Motor neuron (in vitro differentiated cells): ENCODE measurements at regions not wholly inside any gene's neighbourhood (a gene's known extent, or its start where the extent isn't known, plus 50 kb on each side); places are given as distances from the start of the nearest gene placed in this dataset.
"Not testable (repeated sequence)": the region's sequence is repeated elsewhere in the genome, so short reads cannot be mapped to it uniquely, and the experiment has no call there.

Experiments used
- ATAC-seq, 8 experiments: fragments of 200-7000 bp; cut with Tn5 transposase; replicated peaks in 6 of 8; 2 replicates each; pipeline ENCODE4 v1.8.0; 2021; ENCODE audit warnings: mild to moderate bottlenecking in 8 of 8, moderate library complexity in 8 of 8
- H3K27ac ChIP-seq, 2 donors: fragments of 250-450 bp; sonication (Bioruptor Pico); 2 replicates each; pipeline ENCODE4 v1.9.0; 2021; ENCODE audit warnings: antibody characterized with exemption in 2 of 2, mild to moderate bottlenecking in 2 of 2, moderate library complexity in 1 of 2
- H3K4me1 ChIP-seq, 2 donors: fragments of 250-450 bp; sonication (Bioruptor Pico); replicated peaks in 1 of 2; 2 replicates each; pipeline ENCODE4 v1.6.1; 2021; ENCODE audit warnings: antibody characterized with exemption in 2 of 2, mild to moderate bottlenecking in 2 of 2, moderate library complexity in 1 of 2
- H3K4me3 ChIP-seq, 5 donors: fragments of 250-450 bp; sonication (Bioruptor Pico); 2 replicates each; pipeline ENCODE4 v1.9.0; 2021; ENCODE audit warnings: antibody characterized with exemption in 5 of 5, mild to moderate bottlenecking in 5 of 5, moderate library complexity in 4 of 5
- WGBS, 10 experiments: fragments of 450-650 bp; shearing (Covaris generic); methylation state at CpG; one replicate each; pipeline ENCODE4 v1.0.0; 2022; 5-methylcytosine and 5-hydroxymethylcytosine counted together
- in situ Hi-C, 9 experiments: fragments of 400-800 bp; cut with MboI; loops; one replicate each; pipeline ENCODE4 v1.15.0; 2021; ENCODE audit warnings: low sequenced_read_pairs in 9 of 9, low pct_unique_long_range_greater_than_20kb in 2 of 9; ENCODE audit not compliant: unreplicated experiment in 9 of 9

DNA sequence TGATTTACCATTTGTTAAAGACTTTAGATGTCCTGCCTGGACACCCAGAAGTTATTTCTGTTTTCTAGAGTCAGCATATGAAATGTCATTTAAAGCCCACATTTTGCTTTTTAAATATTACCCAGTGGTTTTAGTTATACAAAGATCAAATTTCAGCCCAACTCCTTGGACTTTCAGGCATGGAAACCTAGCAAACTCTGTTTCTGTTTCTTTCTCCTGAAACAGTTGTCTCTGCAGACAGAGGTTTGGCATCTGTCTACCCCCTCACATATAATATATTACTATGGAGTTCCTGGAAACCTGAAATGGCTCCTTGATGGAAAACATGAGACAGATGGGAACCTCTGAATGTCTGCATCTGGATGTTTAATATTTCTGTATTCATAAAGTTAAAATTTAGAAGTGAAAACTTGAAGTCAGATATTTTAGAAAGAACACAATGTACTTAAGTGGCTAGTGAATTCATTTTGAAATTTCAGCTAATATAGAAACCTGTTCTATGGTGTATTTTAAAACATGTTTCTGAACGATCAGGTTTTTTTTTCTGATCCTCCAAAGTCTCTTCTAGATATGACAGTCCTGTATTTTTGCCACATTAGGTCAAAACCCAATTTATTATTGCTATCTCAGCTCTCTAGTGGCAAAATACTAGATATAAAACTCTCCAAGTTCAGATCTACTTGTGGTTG is 743.3 kb downstream of the CD109 start:
- H3K4me1 ChIP-seq: no peaks in the 10 kb centered on the region
- ATAC-seq: no peak

DNA sequence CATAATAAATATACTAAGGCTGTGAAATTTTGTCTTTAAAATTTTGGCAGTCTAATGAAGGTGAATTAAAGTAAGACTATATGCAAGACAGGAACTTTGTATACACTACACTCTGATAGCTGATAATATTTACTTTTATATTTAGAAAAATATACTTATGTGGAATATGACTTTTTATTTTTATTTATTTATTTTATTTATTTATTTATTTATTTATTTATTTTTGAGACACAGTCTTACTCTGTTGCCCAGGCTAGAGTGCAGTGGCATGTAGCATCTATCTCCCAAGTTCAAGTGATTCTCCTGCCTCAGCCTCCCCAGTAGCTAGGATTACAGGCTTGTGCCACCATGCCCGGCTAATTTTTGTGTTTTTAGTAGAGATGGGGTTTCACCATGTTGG is 742.4 kb downstream of the CD109 start:
- not testable (repeated sequence) for ATAC-seq, H3K27ac ChIP-seq

More for the DNA sequence above, 743.3 kb downstream of the CD109 start:
- Histone ChIP-seq H3K4me3 (no peak overlapping the region), H3K27ac (no peak overlapping the region)
- in situ Hi-C loops: no loop called here
- 14 to 60% (median 53%) methylated on average over 1 of the region's 1 CpG; no CpG with 5 or more reads in 4 of the 10 experiments for WGBS, 10 experiments

DNA sequence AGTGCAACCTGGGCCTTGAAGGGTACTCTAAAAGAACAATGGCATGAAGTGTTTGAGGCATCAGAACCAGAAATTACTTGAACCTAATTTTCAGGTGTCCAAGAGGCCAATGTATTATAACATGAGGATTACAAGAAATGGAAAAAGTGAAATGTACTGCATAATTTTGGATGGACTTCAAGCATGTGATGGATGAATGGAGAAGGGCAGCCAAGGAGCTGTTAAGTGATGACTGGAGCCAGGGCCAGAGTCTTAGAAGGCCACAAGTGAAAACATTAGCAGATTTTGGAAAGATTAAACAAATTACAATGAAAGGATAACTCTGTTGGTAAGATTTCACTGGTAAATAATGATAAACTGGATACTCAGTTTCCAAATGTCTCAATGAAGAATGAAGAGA is 738.2 kb downstream of the CD109 start:
- no peak for ATAC-seq
- Histone ChIP-seq H3K4me1 (no peaks in the 10 kb centered on the region), H3K4me3 (no peak overlapping the region), H3K27ac (no peak overlapping the region)
- in situ Hi-C loops: no loop called here

More for the DNA sequence above, 742.4 kb downstream of the CD109 start:
- H3K4me1 ChIP-seq, H3K4me3 ChIP-seq, in situ Hi-C loops: not testable (repeated sequence)
- WGBS, 10 experiments: 100% methylated on average over 1 of the region's 1 CpG; no CpG with 5 or more reads in 9 of the 10 experiments

DNA sequence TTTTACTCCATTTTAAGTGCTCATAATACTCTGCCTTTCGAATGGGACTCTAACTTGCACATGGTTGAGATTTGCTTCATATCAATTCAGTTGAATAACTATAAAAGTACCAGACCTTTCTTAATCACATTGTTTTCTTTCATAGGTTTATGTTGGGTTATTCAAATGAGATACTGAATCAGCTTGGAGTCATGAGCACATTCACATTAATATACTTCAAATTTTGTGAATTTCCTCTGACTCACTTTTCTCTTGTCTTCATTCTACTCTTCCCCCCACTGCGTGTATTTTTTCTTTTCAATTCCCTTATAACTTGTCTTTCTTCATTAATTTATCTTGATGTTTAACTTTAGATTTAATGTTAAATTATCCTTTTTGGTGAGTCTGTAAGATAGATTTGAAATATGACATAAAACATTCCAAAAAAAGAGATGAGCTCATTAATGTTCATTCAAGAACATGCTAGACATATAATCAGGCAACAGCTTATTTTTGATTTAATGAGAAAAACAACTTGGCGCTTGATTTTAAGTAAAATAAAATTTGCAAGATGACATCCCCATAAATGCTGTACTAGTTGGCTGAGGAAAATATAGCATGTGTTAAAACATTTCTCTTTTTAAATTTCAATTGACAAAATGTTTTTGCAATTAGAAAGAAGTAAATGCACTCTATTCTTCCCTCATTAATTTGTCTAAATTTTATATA is 736.0 kb downstream of the CD109 start:
- ATAC-seq: peak in 1 of 8 experiments; percentile 58
- H3K27ac ChIP-seq: no peak overlapping the region
- H3K4me1 ChIP-seq: no peaks in the 10 kb centered on the region
- H3K4me3 ChIP-seq: no peak overlapping the region
- in situ Hi-C loops: no loop called here
- WGBS, 10 experiments: 0 to 100% (median 73%) methylated on average over 1 to 3 of the region's 3 CpGs

DNA sequence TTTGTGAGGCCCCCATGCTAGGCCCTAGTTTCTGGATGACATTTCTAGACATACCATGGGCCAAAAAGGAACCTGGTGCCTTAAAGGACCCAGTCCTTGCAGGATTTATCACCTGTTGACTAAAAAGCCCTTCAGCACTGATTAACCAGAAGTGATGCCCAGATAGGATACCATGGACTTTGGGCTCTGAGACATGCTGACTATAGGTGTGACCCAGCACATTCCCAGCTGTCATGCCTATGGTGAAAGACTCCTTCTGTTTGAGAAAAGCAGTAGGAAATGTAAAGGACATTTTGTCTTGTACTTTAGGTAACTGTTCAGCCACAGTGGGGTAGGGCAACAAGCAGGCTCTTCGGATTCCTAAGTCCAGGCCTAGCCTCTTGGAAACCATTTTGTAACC is 724.2 kb downstream of the CD109 start:
- Histone ChIP-seq H3K27ac (no peak overlapping the region), H3K4me3 (no peak overlapping the region), H3K4me1 (no peaks in the 10 kb centered on the region)
- ATAC-seq: no peak
- WGBS, 10 experiments: 83 to 100% (median 83%) methylated on average over 1 of the region's 1 CpG; no CpG with 5 or more reads in 6 of the 10 experiments
- in situ Hi-C loops: loop anchor here in 3 of 9 experiments (25.0 kb wide), 3 partner anchors 167 to 792 kb away; partner anchors contain the start of gene COL12A1 (in 1 of the 3)

DNA sequence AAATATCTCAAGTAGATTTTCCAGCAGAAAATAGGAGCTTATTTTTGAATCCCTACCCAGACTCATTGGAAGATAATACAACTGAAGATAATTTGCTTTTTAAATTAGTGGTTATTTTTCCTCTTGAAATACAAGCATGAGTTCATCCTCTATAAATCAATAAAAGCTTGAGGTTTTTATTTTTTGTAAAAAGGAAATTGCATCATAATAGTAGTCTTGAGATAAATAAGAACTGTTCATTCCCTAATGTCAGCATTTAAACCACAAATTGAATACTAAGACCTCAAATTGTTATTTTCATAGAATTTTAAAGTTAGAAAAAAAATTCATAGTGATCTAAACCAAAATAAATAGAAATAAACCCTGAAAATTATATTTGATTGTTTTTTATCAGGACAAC is 719.1 kb downstream of the CD109 start:
- in situ Hi-C loops: loop anchor here in 3 of 9 experiments (10.0 to 25.0 kb wide), 4 partner anchors 172 to 797 kb away; partner anchors contain the start of gene COL12A1 (in 2 of the 3)

DNA sequence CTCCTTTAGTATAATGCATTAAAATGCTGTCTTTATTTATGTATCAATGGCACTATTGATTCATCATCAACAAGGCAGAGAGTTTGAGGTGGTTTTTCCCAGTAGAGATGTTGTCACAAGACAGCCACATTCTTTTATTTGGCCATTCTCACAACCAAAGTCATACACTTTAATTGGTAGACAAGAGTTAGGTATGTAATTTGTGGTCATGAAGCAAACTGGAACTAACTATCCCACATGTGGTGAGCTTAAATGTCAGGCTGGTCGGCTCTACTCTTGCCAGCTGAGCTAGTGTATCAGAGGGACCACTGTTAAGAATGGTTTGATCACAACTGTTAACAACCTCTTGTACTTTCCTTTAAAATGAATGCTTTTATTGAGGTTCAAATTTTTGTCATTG is 714.6 kb downstream of the CD109 start:
- 14 to 100% (median 63%) methylated on average over 1 of the region's 1 CpG; no CpG with 5 or more reads in 2 of the 10 experiments for WGBS, 10 experiments
- Histone ChIP-seq H3K4me3 (no peak overlapping the region), H3K27ac (no peak overlapping the region), H3K4me1 (no peaks in the 10 kb centered on the region)
- ATAC-seq: no peak
- in situ Hi-C loops: loop anchor here in 3 of 9 experiments (10.0 to 25.0 kb wide), 4 partner anchors 177 to 802 kb away; partner anchors contain the start of gene COL12A1 (in 2 of the 3)

More for the DNA sequence above, 719.1 kb downstream of the CD109 start:
- Histone ChIP-seq H3K27ac (no peak overlapping the region), H3K4me3 (no peak overlapping the region), H3K4me1 (no peaks in the 10 kb centered on the region)
- ATAC-seq: no peak

DNA sequence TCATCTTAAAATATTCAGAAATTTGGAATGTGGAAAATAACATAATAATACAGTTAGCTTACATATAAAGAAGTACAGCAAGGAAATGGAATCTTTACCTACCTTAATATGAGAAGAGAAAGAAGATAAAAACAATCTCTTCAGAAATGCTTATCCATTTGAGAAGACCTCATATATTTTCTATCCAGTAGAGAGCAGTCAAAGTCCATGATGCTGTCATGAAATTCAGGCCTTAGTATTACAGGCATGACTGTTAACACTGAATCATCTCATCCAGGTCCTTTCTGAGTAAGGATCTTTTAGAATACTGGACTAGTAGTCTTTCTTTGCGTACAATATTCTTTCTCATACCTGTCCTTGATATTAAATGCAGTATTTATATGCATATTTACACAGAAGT is 713.4 kb downstream of the CD109 start:
- no peak overlapping the region for H3K4me3 ChIP-seq
- in situ Hi-C loops: loop anchor here in 3 of 9 experiments (25.0 kb wide), 3 partner anchors 178 to 803 kb away; partner anchors contain the start of gene COL12A1 (in 1 of the 3)

DNA sequence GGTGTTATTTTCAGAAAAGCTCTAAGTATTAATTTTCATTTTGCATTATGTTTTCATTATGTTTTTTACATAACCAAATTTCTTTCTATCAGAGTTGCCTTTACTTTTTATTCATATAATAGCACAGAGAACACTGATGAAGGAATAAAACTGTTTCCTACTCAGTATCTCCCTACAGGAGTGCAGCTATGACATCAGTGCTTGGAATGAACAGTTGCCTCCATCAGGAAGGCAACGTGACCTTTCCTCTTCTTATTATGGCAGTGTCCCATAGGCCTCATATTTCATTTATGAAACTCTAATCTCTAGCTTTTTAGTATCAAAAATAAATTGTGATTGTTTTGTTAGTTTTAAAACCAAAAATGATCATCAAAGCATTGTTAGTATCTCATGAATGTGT is 712.8 kb downstream of the CD109 start:
- in situ Hi-C loops: loop anchor here in 3 of 9 experiments (25.0 kb wide), 3 partner anchors 178 to 803 kb away; partner anchors contain the start of gene COL12A1 (in 1 of the 3)
- WGBS, 10 experiments: 0 to 100% (median 71%) methylated on average over 1 of the region's 1 CpG; no CpG with 5 or more reads in 3 of the 10 experiments
- no peak for ATAC-seq
- Histone ChIP-seq H3K27ac (no peak overlapping the region), H3K4me3 (no peak overlapping the region), H3K4me1 (no peaks in the 10 kb centered on the region)

More for the DNA sequence above, 713.4 kb downstream of the CD109 start:
- Histone ChIP-seq H3K4me1 (no peaks in the 10 kb centered on the region), H3K27ac (no peak overlapping the region)
- WGBS, 10 experiments: 0 to 9% (median 0%) methylated on average over 1 of the region's 1 CpG; no CpG with 5 or more reads in 2 of the 10 experiments
- peak in 7 of 8 experiments; percentile 42 to 86 (median 64) for ATAC-seq

DNA sequence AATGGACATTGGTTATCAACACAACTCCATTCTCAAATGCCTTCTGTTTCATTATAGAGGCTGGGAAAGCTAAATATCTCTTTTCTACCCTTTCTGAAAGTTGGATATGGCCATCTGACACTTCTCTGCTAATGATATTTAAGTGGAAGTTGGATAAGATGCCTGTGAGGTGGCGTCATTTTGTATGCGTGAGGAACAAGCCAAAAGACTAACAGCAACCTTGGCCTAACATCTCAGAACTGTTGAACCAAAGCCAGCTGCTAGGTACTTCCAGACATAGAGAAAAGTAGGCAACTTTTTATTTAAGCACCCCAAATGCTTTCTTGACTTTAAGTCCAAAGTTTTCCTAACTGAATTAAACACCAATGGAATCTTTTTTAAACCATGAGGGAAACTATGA is 708.4 kb downstream of the CD109 start:
- Histone ChIP-seq H3K4me1 (no peaks in the 10 kb centered on the region), H3K4me3 (no peak overlapping the region), H3K27ac (no peak overlapping the region)
- WGBS, 10 experiments: 45 to 100% (median 85%) methylated on average over 2 of the region's 2 CpGs; no CpG with 5 or more reads in 4 of the 10 experiments
- in situ Hi-C loops: loop anchor here in 3 of 9 experiments (25.0 kb wide), 3 partner anchors 183 to 808 kb away; partner anchors contain the start of gene COL12A1 (in 1 of the 3)
- no peak for ATAC-seq

DNA sequence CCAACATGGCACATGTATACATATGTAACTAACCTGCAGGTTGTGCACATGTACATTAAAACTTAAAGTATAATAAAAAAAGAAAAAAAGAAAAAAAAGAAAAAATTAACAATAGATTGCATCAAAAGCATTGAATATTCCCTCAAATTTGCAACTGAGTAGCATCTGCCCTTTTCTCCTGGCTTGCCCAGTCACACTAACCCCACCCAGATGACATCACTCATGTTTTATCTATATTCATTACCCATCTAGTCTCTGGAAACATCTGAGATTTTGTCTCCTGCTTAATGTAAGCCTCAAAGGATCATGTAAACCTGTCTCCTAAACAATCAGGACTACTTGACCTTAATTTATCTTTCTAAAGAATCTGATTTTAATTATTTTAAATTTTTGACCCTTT is 706.8 kb downstream of the CD109 start:
- no peak overlapping the region for H3K4me3 ChIP-seq
- no peaks in the 10 kb centered on the region for H3K4me1 ChIP-seq
- in situ Hi-C loops: loop anchor here in 3 of 9 experiments (25.0 kb wide), 3 partner anchors 185 to 810 kb away; partner anchors contain the start of gene COL12A1 (in 1 of the 3)
- no peak overlapping the region for H3K27ac ChIP-seq
- ATAC-seq: peak in 2 of 8 experiments; percentile 81 to 91

DNA sequence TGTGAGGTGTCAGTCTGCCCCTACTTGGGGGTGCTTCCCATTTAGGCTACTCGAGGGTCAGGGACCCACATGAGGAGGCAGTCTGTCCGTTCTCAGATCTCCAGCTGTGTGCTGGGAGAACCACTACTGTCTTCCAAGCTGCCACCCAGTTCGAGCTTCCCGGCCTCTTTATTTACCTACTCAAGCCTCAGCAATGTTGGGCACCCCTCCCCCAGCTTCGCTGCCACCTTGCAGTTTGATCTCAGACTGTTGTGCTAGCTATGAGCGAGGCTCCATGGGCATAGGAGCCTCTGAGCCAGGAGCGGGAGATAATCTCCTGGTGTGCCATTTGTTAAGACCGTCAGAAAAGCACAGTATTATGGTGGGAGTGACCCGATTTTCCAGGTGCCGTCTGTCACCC is 682.4 kb downstream of the CD109 start:
- H3K27ac ChIP-seq, in situ Hi-C loops, H3K4me1 ChIP-seq, H3K4me3 ChIP-seq, ATAC-seq: not testable (repeated sequence)
- 67 to 100% (median 83%) methylated on average over 1 to 7 of the region's 10 CpGs; no CpG with 5 or more reads in 3 of the 10 experiments for WGBS, 10 experiments

DNA sequence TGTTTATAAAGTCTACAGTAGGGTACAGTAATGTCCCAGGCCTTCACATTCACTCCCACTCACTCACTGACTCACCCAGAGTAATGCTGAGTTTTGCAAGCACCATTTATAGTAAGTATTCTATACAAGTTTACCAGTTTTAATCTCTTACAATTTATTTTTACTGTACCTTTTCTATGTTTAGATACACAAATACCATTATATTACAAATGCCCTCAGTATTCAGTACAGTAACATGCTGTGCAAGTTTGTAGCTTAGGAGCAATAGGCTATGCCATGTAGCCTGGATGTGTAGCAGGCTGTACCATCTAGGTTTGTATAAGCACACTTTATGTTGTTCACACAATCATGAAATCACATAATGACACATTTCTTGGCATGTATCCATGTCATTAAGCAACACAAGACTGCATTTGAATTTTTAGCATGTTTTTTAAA is 673.6 kb downstream of the CD109 start:
- Histone ChIP-seq H3K4me1 (no peaks in the 10 kb centered on the region), H3K4me3 (no peak overlapping the region), H3K27ac (no peak overlapping the region)
- in situ Hi-C loops: no loop called here
- peak in 2 of 8 experiments; percentile 31 to 51 for ATAC-seq
